GM18909 (cell line): ENCODE measurements at regions not wholly inside any gene's neighbourhood (a gene's known extent, or its start where the extent isn't known, plus 50 kb on each side); places are given as distances from the start of the nearest gene placed in this dataset.
"Not testable (repeated sequence)": the region's sequence is repeated elsewhere in the genome, so short reads cannot be mapped to it uniquely, and the experiment has no call there.

Experiments
- ATAC-seq: cut with Tn5 transposase; IDR thresholded peaks from one replicate; pipeline ENCODE4 v1.9.1; 2021; ENCODE audit warnings: mild to moderate bottlenecking; ENCODE audit not compliant: unreplicated experiment, poor library complexity

DNA sequence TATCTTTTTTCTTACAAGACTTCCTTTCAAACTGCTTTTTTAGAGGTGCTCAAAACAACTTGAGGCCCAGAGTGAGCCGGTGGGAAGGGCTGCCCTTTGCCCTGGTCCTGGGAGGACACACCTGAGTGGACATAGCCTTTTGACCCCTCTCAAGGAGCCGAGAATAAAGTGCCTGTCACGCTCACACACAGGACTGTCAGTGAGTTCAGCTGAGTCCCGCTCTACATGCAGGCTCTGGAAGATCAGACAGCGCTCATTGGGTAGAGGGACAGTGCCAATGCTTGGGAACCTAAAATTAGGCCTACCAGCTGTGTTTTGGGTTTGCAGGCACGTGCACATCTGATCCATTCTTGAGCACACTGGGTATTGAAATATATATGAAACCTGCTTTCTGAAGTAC, 387.8 kb downstream of the CD83 start:
- ATAC-seq: no peak

DNA sequence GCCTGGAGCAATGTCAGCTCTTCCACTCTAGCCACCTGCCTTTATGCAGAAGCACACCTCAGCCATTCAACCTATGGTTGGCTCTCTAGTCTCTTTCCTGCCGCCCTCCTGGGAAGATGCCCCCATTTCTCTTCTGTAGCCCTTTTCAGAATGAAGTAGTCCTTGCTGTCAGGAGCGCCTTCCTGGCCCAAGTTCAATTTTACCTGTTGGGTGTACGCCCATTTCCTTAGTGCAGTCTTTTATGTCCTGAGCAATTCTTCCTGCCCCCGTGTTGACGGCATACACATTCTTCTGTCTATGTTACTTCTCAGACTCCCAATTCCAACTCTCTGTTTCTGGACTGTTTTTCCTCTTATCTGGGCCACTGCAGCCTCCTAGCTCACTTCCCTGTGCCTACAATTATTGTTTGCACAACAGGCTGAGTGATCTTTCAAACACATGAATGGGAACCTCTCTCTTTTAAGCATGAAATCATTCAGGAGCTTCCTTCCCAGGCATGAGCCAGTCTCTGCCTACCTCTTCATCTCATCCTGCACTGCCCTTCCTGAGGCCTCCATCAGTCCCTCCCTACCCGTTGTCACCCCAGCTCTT, 389.2 kb downstream of the CD83 start:
- no peak for ATAC-seq

DNA sequence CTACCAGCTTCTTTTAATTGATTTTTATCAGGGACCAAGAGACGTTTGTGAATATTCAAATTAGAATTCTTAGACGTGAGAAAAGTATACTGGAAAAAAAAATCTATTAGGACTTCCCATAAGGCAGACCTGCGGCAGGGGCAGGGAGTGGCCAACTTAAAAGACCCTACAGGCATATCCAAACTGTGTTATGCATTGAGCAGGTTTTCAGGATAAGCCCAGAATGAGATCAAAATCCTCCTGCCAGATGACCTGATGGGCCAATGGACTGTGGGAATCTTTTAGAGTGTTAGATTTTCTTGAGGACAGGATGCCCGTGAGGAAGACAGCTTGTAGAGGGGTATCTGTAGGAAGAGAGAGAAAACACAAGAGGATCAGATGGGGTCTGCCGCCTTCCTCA, 391.5 kb downstream of the CD83 start:
- ATAC-seq: no peak

DNA sequence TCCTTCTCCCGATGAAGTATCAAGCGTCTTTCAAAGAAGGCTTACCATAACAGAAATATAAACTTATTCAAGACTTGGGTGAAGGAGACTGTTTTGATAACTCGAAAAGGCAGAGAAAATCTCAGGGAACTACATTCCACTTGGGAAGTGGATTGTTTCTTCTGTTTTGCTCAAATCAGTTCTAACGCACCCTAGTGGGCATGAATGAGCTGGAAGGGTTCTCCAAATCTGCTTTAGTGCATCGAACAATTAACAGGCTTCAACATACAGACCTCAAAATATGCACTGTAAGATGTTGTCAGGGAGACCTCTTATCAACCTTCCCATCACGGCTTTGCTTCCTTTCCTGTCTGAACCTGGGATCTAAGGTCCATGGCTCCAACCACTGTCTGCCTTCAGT, 392.5 kb downstream of the CD83 start:
- no peak for ATAC-seq

DNA sequence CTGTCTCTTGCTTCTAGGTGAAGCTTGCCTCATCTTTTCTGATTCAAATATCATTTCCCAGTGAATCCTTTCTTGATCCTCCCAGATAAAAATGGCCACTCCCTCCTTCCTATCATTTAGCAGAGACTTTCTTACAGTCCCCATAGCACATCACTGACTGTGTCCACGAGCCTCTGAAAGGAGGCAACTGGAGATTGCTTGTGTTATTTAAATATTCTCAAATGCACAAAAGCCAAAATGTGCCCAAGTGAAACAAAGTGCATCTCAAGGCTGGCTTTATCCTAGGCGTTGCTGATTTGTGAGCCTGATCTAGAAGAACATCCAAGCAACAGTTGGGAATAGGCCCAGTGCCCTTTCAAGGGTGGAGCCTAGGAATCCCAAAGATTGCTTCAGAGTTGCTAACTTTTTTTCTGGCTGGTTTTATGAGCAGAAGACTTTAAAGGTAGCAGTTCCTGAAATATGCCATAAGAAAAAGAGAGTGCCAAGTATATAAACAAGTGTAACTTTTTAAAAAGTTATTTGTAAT, 393.6 kb downstream of the CD83 start:
- no peak for ATAC-seq

DNA sequence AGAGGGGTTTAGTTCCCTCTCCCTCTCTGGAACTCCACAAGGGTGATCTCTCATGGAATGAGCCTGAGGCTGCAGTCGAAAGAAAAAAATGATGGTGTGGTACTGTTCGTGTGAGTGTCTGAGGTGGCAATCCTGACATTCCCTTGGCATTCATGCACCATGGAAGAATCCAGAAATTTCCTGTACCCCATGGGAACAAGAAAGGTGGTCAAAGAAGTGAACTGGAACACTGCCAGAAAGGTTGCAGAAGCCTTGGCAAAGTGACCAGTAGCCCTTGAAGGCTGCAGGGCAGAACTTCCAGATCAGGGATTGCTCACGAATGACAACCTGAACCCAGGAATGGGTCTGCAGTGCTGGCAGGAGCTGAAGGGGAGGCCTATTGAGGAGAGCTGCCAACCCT, 394.7 kb downstream of the CD83 start:
- no peak for ATAC-seq

DNA sequence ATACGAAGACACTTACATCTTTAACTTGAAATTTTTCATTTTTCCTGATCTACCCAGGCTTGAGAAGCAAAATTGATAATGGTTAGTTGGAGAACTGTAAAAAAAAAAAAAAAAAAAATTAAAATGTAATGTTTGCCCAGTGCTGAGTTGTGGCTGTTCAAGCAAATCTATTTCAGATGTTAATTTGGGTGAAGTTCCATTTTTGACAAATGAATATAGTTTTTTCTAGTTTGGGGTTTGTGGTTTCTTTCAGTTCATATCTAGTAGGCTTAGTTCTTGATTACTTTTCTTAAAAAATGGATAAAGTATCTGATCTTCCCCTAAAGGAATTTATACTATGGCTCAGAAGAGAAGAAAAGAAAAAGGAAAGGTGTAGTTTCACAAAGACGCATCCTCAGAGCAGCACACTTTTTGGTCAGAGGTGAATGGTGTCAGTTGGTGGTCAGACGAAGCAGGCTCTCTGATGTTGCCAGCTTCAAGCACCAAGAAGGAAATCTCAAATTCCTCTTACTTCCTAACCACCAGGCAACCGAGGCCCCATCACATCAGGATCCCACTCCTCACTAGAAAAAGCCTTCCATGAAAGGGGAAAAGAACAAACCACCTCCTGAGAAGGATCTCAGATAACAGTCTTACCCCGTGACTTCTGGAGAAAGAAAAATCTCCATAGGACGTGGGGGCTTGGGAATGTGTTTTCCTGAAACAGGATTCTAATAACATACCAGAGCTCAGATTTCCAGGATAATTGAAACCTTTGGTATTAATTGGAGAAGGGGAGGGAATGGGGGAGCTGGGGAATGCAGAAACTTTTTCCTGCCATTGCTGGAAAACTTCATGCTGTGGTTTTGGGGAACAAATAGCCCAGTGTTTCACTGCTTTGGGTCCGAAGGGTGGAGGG, 396.2 kb downstream of the CD83 start:
- no peak for ATAC-seq

DNA sequence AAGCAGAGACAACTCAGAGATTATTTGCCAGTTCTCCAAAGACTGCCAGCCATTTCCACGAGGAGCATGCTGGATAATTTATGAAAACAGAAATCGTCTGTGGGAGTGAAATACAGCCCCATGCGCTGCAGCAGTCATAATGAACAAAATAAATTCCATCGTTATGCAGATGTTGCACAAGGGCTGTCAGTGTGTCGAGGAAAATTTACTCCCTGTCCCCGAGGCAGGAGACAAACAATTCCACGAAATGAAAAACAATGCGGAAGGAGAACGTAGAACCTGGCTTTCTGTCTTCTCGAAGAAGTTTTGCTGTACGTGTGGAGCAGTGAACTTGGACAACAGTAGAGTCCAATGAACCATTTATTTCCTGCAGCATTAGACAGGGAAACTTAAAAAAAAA, 399.4 kb downstream of the CD83 start:
- ATAC-seq: no peak

DNA sequence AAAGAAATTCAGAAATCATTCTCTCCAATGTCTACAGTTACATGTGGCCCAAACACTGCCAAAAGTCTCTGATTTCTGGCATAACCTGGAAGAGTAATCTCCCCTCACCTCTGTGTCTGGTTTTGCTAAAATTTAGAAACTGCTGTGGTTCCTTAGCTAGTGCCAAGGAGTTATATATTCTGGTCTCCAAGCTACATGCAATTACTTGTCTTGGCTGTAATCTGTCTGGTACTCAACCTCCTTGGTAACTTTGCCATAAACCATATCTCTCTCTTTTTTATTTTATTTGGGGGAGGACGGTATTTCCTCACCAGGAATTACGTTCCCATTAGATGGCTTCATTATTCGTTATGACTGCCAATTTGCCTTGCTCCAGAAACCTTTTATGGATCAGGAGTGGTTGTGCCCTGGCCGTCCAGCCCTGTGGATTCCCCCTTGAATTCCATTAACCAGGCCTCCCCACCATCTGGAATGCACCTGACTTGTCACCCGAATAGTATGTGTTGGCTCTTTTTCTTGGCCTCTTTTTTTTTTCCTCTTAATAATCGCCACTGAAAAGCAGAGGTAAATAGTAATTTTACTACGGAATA, 400.0 kb downstream of the CD83 start:
- no peak for ATAC-seq

DNA sequence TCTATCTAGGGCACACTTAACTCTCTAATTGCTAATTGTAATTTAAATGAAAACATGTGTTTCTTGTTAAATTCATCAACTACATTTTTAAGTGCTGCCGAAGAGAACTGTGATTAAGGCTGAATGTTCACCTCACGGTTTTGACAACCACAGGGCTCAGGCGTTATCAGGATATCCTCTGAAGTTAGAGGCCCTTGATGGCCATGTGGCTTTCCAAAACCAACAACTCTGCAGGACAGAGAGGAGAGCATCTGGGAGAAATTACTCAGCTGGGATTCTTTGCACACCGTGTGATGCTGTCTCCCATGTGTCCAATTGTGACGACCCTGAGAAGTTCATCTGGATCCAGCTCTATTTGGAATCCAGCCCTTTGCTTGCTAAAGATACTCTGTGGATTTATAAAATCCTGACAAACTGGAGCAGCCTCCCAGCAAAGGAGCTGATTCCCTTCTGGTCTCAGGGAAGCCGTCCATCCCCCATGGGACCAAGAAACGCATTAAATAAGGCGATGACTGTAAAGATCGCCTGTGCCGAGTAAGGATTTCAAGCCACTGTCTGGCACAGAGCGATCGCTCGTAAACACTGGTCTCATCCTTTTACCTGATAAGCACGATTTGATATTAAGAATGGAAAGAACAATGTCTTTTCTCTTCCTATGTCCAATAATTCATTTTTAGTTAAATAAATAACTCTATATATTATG, 401.1 kb downstream of the CD83 start:
- no peak for ATAC-seq

DNA sequence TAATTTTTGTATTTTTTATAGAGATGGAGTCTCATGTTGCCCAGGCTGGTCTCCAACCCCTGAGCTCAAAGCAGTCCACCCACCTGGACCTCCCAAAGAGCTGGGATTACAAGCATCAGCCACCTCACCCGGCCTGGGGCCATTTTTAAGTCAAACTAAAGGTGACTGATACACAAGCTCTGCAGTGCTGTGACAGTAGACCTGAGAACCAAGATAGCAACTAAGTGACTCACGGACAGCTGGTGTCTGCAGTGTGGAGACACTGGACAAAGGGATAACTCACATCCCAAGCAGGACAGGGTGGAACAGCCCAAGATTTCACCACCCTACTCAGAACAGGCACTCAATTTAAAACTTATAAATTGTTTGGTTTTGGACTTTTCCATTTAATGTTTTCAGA, 402.5 kb downstream of the CD83 start:
- no peak for ATAC-seq

DNA sequence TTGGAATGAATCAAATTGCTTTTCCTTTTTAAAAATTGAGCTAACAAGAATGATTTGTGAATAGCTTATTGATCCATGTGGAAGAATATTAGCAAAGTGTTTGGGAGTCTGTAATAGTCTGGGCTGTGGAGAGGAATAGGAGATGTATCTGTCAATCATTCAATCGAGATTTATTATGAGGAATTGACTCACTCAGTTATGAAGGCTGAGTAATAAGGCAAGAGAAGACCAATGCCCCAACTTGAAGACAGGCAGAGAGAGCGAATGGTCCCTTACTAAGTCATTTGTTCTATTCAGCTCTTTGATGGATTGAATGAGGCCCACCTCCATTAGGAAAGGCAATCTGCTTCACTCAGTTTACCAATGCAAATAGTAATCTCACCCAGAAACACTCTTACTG, 403.0 kb downstream of the CD83 start:
- ATAC-seq: no peak

DNA sequence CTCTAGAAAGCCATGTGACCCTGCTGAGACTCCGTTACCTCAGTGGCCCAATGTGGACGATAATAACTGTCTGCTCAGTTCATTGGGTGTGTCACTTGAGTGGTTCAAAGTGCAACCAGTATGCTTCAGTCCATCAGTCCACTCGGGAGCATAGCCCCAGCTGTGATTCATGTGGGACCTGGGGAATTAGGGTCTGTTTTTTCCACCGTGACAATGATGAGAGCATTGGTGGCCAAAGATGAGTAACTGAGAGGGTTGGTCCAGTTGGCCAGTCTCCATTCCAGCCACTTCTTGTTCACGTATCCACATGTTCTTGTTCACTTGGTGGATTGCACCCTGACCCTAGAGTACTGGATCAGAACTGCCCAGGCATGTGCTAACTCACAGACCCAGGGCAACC, 403.6 kb downstream of the CD83 start:
- no peak for ATAC-seq

DNA sequence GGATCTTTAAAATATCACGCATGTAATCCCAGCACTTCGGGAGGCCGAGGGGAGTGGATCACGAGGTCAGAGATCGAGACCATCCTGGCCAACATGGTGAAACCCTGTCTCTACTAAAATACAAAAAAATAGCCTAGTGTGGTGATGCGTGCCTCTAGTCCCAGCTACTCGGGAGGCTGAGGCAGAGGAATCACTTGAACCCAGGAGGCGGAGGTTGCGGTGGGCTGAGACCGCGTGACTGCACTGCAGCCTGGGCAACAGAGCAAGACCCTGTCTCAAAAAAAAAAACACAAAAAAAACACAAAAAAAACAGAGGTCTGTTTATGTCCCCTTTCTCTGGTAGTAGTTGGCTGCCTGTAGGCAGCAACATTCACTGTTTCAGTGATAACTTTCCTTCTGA, 404.3 kb downstream of the CD83 start:
- ATAC-seq: not testable (repeated sequence)

DNA sequence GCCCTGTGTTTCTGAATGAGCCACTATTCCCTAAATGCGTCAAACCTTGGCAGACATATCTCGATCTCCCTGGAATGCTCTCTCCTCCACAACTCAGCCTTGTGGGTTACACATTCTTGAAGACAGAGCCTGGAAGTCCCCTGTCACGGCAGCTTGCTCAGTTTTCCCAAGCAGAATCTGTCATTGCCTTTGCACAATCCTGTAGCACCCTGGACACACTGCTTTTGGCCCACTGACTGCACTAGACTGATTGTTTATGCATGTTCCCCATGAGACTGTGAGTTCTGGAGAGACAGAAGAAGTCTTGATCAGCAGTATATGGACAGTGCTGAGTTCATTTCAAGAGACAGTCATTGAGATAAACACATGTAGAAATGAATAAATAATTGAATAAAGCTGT, 406.7 kb downstream of the CD83 start:
- ATAC-seq: no peak

DNA sequence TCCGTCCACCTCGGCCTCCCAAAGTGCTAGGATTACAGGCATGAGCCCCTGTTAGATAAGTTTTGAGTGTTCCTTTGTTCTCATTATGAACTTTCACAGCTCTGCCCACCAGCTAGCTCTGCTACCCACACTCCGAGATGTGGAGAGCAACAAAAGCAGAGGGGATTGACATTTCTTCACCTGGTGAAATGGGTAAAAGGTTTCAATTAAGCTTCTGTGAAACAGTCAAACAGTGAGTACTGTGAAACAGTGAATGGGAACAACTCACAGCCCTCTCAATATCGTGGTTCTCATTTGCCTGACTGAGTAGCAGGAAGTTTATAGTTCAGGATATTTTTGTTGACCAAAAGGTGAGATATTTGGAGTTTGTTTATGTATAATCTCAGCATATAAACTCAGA, 412.8 kb downstream of the CD83 start:
- no peak for ATAC-seq

DNA sequence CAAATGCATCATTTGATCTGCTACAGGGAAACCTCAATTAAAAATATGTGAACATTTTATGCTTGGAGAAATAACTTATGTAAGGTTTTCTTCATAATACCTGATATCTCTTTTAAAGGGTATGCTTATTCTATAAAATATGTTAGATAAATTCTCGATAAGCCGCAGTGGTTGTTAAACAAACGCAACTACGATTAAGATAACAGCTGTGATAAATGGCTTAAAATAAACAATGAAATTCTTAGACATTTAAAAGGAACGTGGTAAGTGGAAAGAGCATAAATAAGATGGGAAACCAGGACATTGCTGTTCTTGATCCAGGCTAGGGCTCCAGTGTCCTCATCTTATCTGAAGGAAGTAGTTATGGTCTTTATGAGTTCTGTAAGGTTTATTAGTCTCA, 415.9 kb downstream of the CD83 start:
- no peak for ATAC-seq

DNA sequence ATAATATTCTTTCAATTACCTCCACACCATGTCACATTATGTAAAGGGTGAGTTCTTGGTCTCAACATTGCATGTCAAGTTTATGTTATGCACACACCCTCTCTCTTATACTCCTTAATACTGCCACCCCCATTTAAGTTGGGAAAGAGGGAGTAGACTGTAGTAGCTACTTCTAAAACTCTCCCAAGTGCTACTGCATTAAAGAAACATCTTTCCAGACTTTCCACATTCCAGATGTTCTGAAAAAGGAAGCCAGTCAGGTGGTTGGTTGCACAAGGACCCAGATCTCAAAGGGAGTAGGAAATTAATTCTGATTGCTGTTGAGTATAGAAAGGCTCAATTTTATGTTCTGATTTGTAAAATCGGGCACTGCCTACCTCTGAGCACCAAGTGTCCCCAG, 419.5 kb downstream of the CD83 start:
- no peak for ATAC-seq

DNA sequence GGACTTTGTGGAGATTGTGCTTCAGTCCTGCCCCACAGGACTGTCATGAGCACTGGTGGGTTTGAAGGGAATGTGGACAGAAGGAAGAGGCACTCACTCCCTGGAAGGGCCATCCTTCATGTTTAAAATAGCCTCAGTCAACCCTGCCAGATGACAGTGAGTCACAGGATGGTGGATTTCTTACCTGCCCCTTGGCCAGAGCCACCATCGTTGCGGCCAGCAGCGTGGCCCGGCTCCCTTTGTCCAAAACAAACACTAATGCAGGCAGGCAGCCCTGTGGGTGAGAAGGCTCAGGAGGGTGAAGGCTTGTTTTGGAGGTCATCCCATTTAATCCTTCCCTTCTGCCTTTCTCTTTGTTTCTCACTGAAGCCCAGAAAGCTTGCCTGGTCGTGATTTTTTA, 422.7 kb downstream of the CD83 start:
- no peak for ATAC-seq

DNA sequence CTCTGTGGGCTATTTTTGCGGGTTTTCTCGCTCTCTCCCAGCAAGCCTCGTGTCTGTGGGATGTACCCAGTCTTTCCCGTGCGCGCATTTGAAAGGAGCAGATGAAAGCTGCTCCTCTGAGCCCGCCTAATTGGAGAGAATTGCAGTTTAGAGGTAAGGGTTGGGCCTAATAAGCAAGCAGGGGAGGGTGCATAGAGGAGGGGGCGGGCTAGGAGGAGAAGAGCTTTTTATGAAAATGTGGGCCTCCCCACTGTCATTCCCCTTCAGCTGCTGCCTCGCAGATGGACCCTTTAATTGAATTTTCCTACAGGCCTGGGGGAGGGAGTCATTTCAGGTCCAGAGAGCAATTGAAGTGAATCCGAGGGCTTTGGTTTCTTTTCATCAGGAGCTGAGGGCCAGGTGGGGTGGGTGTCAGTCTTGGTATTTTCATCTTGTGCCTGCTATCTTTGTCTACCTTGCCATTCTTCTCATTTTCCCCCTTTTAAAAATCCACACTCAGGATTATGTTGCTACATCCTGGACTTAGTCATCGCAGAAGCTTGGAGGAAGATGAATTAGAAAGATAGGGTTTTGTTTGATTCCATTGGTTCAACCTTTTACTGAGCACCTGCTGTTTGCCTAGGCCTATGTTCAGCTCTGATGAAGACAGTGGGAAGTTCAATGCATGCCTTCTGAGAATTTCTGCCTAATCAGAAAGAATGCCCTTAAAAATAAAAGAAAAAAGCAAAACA, 423.4 kb downstream of the CD83 start:
- no peak for ATAC-seq
